ENCODE measurements at regions not wholly inside any gene's neighbourhood (a gene's known extent, or its start where the extent isn't known, plus 50 kb on each side); places are given as distances from the start of the nearest gene placed in this dataset.

- Histone ChIP-seq H3K36me3 (ENCODE audit: insufficient read depth, low read length) (no peaks in the 10 kb centered on the region), H2AFZ (ENCODE audit: low read depth, low read length) (no peak overlapping the region), H3K4me1 (ENCODE audit: insufficient read depth, low read length) (no peaks in the 10 kb centered on the region), H3K27ac (ENCODE audit: low read depth, low read length) (no peak overlapping the region), H3K4me3 (ENCODE audit: insufficient read depth, low read depth, low read length) (no peak overlapping the region), H3K9me3 (ENCODE audit: insufficient read depth, low read depth, low read length) (no peaks in the 10 kb centered on the region), H3K4me2 (ENCODE audit: low read length) (no peak overlapping the region), H3K27me3 (ENCODE audit: insufficient read depth, low read length) (no peaks in the 10 kb centered on the region), H3K79me2 (ENCODE audit: insufficient read depth, low read length) (no peaks in the 10 kb centered on the region), H4K20me1 (ENCODE audit: insufficient read depth, low read length) (no peaks in the 10 kb centered on the region), H3K9ac (ENCODE audit: low read length) (no peak overlapping the region)
- FAIRE-seq, result no peak
- no peaks in the 10 kb centered on the region for H3K4me1 Mint-ChIP-seq (ENCODE audit: low read depth, unreplicated experiment)
- TF ChIP-seq EZH2 (IDR thresholded peaks at IDR 0.05; ENCODE audit: insufficient read depth, low read length) (no peak), CTCF (IDR thresholded peaks at IDR 0.05; ENCODE audit: insufficient read depth, low read depth, low read length) (no peak)
- H3K36me3 Mint-ChIP-seq (ENCODE audit: low read depth, unreplicated experiment), result no peaks in the 10 kb centered on the region
- H3K27ac Mint-ChIP-seq (ENCODE audit: unreplicated experiment), result no peak overlapping the region
- H3K27me3 Mint-ChIP-seq (ENCODE audit: low read depth, unreplicated experiment), result no peaks in the 10 kb centered on the region
- no peak for DNase-seq (ENCODE audit: low read depth)
- H3K4me3 Mint-ChIP-seq (ENCODE audit: unreplicated experiment), result no peak overlapping the region
- H3K9me3 Mint-ChIP-seq (ENCODE audit: unreplicated experiment), result peaks cover 4% of the 10 kb centered on the region
Measured at GRCh38 chr9:25850803-25851202, 172.6 kb upstream of the TUSC1 start.

- Histone ChIP-seq H3K4me1 (ENCODE audit: insufficient read depth, low read length) (no peaks in the 10 kb centered on the region), H3K9me3 (ENCODE audit: insufficient read depth, low read depth, low read length) (no peaks in the 10 kb centered on the region), H3K9ac (ENCODE audit: low read length) (no peak overlapping the region), H3K27me3 (ENCODE audit: insufficient read depth, low read length) (no peaks in the 10 kb centered on the region), H4K20me1 (ENCODE audit: insufficient read depth, low read length) (no peaks in the 10 kb centered on the region), H2AFZ (ENCODE audit: low read depth, low read length) (no peak overlapping the region), H3K36me3 (ENCODE audit: insufficient read depth, low read length) (no peaks in the 10 kb centered on the region), H3K27ac (ENCODE audit: low read depth, low read length) (no peak overlapping the region), H3K4me3 (ENCODE audit: insufficient read depth, low read depth, low read length) (no peak overlapping the region), H3K4me2 (ENCODE audit: low read length) (no peak overlapping the region), H3K79me2 (ENCODE audit: insufficient read depth, low read length) (no peaks in the 10 kb centered on the region)
- Mint-ChIP-seq H3K36me3 (ENCODE audit: low read depth, unreplicated experiment) (no peaks in the 10 kb centered on the region), H3K27ac (ENCODE audit: unreplicated experiment) (no peak overlapping the region), H3K4me3 (ENCODE audit: unreplicated experiment) (no peak overlapping the region), H3K27me3 (ENCODE audit: low read depth, unreplicated experiment) (no peaks in the 10 kb centered on the region), H3K4me1 (ENCODE audit: low read depth, unreplicated experiment) (no peaks in the 10 kb centered on the region), H3K9me3 (ENCODE audit: unreplicated experiment) (no peaks in the 10 kb centered on the region)
- DNase-seq (ENCODE audit: low read depth) (no peak), FAIRE-seq (no peak)
- no peak for TF ChIP-seq EZH2 (IDR thresholded peaks at IDR 0.05; ENCODE audit: insufficient read depth, low read length)
- TF ChIP-seq CTCF (IDR thresholded peaks at IDR 0.05; ENCODE audit: insufficient read depth, low read depth, low read length), result no peak
Measured at GRCh38 chr9:25845867-25846266, 167.6 kb upstream of the TUSC1 start.

GRCh38 chr9:25830381-25830780 is 152.1 kb upstream of the TUSC1 start:
- no peaks in the 10 kb centered on the region for H3K27me3 ChIP-seq (ENCODE audit: insufficient read depth, low read length)
- H3K4me2 ChIP-seq (ENCODE audit: low read length), result no peak overlapping the region
- no peak for FAIRE-seq
- Mint-ChIP-seq H3K27ac (ENCODE audit: unreplicated experiment) (no peak overlapping the region), H3K36me3 (ENCODE audit: low read depth, unreplicated experiment) (no peaks in the 10 kb centered on the region), H3K27me3 (ENCODE audit: low read depth, unreplicated experiment) (no peaks in the 10 kb centered on the region), H3K4me1 (ENCODE audit: low read depth, unreplicated experiment) (no peaks in the 10 kb centered on the region), H3K4me3 (ENCODE audit: unreplicated experiment) (no peak overlapping the region), H3K9me3 (ENCODE audit: unreplicated experiment) (peaks cover 2% of the 10 kb centered on the region)
- no peak overlapping the region for H3K9ac ChIP-seq (ENCODE audit: low read length)
- DNase-seq (ENCODE audit: low read depth), result no peak
- no peaks in the 10 kb centered on the region for H3K36me3 ChIP-seq (ENCODE audit: insufficient read depth, low read length)
- no peak overlapping the region for H2AFZ ChIP-seq (ENCODE audit: low read depth, low read length)
- H3K4me1 ChIP-seq (ENCODE audit: insufficient read depth, low read length), result no peaks in the 10 kb centered on the region
- no peak overlapping the region for H3K27ac ChIP-seq (ENCODE audit: low read depth, low read length)
- H3K9me3 ChIP-seq (ENCODE audit: insufficient read depth, low read depth, low read length), result peaks cover 7% of the 10 kb centered on the region
- no peak for TF ChIP-seq EZH2 (IDR thresholded peaks at IDR 0.05; ENCODE audit: insufficient read depth, low read length)
- no peak for TF ChIP-seq CTCF (IDR thresholded peaks at IDR 0.05; ENCODE audit: insufficient read depth, low read depth, low read length)
- no peak overlapping the region for H3K4me3 ChIP-seq (ENCODE audit: insufficient read depth, low read depth, low read length)
- no peaks in the 10 kb centered on the region for H4K20me1 ChIP-seq (ENCODE audit: insufficient read depth, low read length)
- H3K79me2 ChIP-seq (ENCODE audit: insufficient read depth, low read length), result no peaks in the 10 kb centered on the region
